ENCODE measurements at regions not wholly inside any gene's neighbourhood (a gene's known extent, or its start where the extent isn't known, plus 50 kb on each side); places are given as distances from the start of the nearest gene placed in this dataset.
"Not testable (repeated sequence)": the region's sequence is repeated elsewhere in the genome, so short reads cannot be mapped to it uniquely, and the experiment has no call there.

GRCh38 chr13:58202099-58202498, 570.6 kb downstream of the PCDH17 start:
- DNase-seq: no peak

GRCh38 chr13:58207501-58207900, 576.0 kb downstream of the PCDH17 start:
- no peak for DNase-seq

DNA sequence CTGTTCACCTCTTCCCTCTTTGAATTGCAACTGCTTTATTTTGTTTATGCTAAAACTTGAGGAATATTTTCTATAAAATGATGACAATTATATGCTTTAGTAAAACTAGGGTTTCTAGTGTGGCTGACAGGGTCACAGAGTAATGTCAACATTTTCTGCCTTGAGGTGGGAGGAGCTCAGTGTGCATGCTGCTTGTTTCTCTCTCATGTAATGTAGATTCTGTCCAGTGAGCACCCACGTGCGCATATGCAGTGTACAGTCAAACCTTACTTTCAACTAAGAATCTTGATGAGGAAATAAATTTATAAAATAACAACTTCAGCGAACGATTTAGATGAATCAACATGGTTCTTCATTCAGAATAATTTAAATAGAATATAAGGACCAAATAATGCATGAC, 603.9 kb downstream of the PCDH17 start:
- DNase-seq: no peak

GRCh38 chr13:58238972-58239773, 607.6 kb downstream of the PCDH17 start:
- no peak for DNase-seq

GRCh38 chr13:58239774-58240268, 608.3 kb downstream of the PCDH17 start:
- DNase-seq: no peak

GRCh38 chr13:58247080-58247479, 615.5 kb downstream of the PCDH17 start:
- DNase-seq: no peak

- no peak for DNase-seq
Measured at GRCh38 chr13:58254943-58255342, 623.4 kb downstream of the PCDH17 start.

- DNase-seq: no peak
Measured at GRCh38 chr13:58266271-58266670, 634.7 kb downstream of the PCDH17 start.

GRCh38 chr13:58298556-58299135, 667.1 kb downstream of the PCDH17 start:
- no peak for DNase-seq

DNA sequence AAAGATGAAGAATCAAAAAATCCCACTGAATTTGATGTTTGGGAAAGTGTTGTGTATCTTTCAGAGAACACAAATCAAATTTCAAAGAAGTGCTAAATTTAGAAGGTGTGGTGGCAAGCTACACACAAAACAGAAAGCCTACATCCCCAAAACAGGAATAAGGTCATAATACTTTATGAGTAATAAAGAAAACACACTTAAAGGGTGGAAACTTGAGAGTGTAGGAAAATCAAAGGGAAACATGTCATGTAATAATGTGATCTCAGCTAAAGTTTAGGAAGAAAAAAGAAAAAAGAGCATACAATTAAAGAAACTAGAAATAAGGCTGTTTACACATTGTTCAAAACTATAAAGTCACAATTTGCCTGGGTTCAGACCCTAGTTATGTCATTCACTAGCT, 668.7 kb downstream of the PCDH17 start:
- no peak for DNase-seq

- DNase-seq: no peak
Measured at GRCh38 chr13:58300974-58301681, 669.6 kb downstream of the PCDH17 start.

DNA sequence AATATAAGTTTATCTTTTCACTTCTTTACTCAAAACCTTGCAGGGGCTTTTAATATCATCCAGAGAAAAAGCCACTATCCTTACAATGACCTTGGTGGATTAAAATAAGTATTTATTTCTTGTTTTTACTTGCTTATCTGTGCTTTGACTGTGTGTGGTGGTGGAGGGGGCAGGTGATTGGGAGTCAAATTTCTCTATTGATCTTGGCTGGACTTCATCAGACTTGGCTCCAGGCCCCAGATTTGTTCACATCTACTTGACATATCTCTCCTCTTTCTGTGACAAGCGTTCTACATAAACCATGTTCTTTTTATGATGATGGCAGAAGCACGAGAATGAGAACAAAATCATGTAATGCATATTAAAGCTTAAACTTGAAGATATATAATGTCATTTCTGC, 670.8 kb downstream of the PCDH17 start:
- DNase-seq: no peak

GRCh38 chr13:58306062-58306461, 674.5 kb downstream of the PCDH17 start:
- no peak for DNase-seq

DNA sequence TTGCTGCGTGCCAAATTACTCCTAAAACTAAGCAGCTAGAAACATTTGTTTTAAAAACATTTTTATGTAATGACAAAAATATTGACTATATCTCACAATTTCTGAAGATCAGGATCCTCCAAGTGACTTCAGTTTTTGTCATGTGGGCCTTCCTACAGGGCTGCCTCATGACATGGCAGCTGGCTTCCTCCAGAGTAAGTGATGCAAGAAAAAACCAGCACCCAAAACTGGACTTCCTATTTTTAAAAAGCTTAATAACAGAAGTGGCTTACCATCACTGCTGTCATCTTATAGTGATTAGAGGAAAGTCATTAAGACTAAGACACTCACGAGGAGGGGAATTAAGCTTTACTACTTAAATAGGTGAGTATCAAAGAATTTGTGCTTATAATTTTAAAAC, 681.7 kb downstream of the PCDH17 start:
- no peak for DNase-seq

DNA sequence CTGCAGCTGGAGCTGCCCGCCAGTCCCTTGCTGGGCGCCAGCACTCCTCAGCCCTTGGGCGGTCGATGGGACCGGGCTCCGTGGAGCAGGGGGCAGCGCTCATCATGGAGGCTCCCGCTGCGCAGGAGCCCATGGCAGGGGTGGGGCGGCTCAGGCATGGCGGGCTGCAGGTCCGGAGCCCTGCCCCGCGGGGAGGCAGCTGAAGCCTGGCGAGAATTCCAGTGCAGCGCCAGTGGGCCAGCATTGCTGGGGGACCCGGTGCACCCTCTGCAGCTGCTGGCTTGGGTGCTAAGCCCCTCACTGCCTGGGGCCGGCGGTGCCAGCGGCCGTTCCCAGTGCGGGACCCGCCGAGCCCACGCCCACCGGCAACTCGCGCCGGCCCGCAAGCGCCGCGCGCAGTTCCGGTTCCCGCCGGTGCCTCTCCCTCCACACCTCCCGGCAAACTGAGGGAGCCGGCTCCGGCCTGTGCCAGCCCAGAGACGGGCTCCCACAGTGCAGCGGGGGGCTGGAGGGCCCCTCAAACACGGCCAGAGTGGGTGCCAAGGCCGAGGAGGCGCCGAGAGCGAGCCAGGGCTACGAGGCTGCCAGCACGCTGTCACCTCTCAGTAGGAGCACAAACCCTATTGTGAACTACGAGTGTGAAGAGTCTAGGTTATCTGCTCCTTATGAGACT, 687.1 kb downstream of the PCDH17 start:
- no peak for DNase-seq

- no peak for DNase-seq
Measured at GRCh38 chr13:58324161-58324560, 692.6 kb downstream of the PCDH17 start.

DNA sequence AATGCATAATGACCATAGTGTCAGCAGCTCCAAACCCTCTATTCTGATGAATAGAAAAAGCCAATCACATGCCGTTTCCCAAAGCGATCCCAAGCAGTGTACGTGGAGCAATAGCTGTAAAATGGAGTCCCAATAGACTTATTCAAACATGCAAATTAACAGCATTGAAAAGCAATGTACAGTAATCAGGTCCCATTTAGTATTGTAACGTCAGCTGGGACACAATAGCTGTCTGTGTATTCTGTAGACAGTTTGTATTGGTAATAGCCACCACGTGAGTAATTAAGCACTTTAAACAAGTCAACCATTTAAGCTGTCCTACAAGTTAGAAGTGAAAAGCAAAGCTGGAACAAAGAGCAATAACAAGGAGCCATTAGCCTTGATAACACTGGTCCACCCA, 698.2 kb downstream of the PCDH17 start:
- DNase-seq: no peak

DNA sequence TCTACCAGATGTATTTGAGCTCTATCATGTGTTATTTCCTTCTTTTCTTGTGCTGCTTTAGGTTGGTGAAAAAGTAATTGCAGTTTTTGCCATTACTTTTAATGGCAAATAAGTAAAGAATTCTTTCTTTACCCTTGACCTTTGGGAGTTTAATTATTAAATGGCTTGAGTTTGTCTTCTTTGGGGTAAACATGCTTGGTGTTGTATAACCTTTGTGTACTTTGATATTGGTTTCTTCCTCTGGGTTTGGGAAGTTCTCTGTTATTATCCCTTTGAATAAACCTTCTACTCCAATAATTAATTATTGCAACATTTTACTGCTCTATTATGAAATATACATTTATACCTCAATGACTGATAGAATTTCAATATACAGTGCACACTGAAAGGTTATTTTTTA, 709.4 kb downstream of the PCDH17 start:
- DNase-seq: no peak

GRCh38 chr13:58341318-58341717, 709.8 kb downstream of the PCDH17 start:
- no peak for DNase-seq

DNA sequence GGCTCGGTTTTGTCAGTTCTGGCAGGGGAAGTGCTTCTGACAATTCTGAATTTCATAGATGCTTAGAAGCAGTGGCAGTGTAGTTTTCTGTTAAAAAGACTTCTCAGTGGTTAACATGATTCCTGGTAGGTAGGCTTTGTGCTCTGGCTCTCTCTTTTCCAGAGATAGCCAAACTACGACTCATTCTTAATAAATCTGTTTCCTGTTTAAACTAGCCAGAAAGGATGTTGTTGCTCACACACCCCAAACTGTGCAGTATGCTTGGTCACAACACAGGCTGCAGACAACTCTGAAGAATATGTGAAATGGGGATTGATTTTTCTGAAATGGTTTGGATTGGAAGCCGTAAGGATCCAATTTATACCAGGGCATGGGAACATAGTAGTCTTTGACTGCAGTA, 711.5 kb downstream of the PCDH17 start:
- DNase-seq: no peak

GRCh38 chr13:58352100-58352499, 720.6 kb downstream of the PCDH17 start:
- DNase-seq: not testable (repeated sequence)

GRCh38 chr13:58369936-58370335, 738.4 kb downstream of the PCDH17 start:
- no peak for DNase-seq

DNA sequence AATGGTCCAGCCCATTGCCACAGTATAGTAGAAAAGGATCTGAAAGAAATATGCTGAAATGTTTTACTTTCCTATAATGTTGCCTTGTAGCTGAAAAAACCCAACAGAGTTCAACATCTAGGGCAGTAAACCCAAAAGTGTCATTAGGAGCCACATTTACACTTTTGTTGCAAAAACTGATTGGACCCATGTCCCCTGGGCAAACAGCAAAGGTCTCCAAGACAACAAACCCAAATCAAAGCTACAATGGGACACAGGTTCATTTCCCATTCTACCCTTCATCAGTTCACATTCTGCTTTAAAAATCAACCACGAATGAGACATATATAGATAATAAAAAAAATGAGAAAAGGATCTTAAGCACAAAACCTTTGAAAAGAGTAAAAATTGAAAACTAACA, 744.8 kb downstream of the PCDH17 start:
- DNase-seq: no peak

All from SHP77 treated with DMSO at 0.1 percent for 48 hours (cell line).